ENCODE measurements at regions not wholly inside any gene's neighbourhood (a gene's known extent, or its start where the extent isn't known, plus 50 kb on each side); places are given as distances from the start of the nearest gene placed in this dataset.

DNA sequence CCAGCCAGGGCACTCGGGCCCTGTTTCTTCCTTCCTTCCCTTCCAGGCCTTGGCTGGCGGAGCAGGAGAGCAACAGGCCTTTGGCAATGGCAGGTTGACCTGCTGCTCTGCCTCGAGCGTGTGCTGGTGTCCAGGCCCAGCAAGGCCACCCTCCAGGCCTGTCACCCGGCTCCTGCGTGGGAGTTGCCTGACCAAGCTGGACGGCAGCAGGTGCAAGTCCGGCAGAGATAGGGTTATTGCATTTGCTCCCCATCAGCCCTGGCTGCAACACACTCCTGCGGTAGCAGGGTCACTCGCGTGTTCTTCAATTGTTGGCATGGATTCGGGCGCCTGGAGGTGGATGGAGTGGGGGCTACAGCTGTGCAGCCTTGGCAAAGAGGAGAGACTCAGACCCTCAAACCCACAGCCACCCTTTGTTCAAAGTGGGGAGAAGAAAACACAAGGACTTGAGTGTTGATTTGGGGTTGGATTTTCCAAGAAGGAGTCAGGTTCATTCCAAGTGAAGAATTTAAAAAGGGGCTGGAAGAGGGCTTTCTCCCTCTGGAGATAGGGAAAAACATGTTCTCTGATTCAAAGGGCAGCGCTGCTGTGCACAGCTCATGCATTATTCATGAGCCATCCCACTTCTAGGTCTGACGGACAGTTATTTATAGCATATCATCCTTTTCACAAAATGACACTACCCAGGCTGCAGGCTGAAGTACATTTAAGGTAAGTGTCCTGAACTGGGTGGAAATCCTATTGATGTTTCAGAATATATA lies 64.2 kb upstream of the PITRM1 start:
- TF ChIP-seq GATA3 (IDR thresholded peaks at IDR 0.05; ENCODE audit: low read depth, low read length) (no peak), GATA2 (IDR thresholded peaks at IDR 0.05; ENCODE audit: low read depth, low read length) (no peak)

GRCh38 chr10:3235996-3236510 lies 63.5 kb upstream of the PITRM1 start:
- TF ChIP-seq GATA3 (IDR thresholded peaks at IDR 0.05; ENCODE audit: low read depth, low read length) (no peak), GATA2 (IDR thresholded peaks at IDR 0.05; ENCODE audit: low read depth, low read length) (no peak)

- TF ChIP-seq GATA3 (IDR thresholded peaks at IDR 0.05; ENCODE audit: low read depth, low read length) = no peak
- no peak for TF ChIP-seq GATA2 (IDR thresholded peaks at IDR 0.05; ENCODE audit: low read depth, low read length)
These were observed 62.8 kb upstream of the PITRM1 start for GRCh38 chr10:3235395-3235794.

GRCh38 chr10:3233486-3233990 lies 61.0 kb upstream of the PITRM1 start:
- TF ChIP-seq GATA3 (IDR thresholded peaks at IDR 0.05; ENCODE audit: low read depth, low read length) = no peak
- no peak for TF ChIP-seq GATA2 (IDR thresholded peaks at IDR 0.05; ENCODE audit: low read depth, low read length)

DNA sequence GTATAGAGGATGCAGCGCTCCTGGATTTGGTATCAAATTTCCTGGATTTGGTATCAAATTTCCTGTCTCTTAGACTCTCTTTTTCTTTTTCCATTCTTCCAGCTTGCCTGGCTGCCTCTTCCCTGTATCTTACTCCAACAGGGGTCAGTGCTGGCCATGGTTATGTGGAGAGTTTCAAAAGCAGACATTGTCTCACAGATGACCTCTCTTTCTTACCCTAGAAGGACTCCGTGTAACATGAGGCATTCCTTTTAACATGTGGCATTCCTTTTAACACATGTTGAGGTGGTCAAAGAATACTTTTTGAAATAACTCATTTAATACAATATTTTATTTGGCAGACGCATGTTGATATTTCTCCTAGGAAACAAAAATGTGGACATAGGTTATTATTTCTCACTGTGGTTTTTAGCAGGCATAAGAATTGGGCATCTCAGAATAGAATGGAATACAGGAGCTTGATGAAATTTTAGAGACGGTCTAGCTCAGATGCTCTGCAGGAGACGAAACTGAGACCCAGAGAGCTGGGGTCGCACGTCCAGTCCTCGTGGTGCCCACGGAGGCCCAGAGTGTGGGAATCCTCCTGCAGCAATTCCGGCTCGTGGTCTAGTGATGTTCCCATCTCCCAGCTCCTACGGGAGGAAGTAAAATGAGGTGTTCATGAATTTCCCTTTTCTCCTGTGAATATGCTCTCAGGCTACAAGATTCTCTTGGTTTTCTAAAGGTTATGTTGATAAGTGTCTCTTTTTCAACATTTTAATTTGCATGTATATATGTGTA lies 59.6 kb upstream of the PITRM1 start:
- no peak for TF ChIP-seq GATA3 (IDR thresholded peaks at IDR 0.05; ENCODE audit: low read depth, low read length)
- no peak for TF ChIP-seq GATA2 (IDR thresholded peaks at IDR 0.05; ENCODE audit: low read depth, low read length)

- TF ChIP-seq GATA2 (IDR thresholded peaks at IDR 0.05; ENCODE audit: low read depth, low read length) (no peak), GATA3 (IDR thresholded peaks at IDR 0.05; ENCODE audit: low read depth, low read length) (no peak)
These were observed 57.2 kb upstream of the PITRM1 start for GRCh38 chr10:3229815-3230214.

DNA sequence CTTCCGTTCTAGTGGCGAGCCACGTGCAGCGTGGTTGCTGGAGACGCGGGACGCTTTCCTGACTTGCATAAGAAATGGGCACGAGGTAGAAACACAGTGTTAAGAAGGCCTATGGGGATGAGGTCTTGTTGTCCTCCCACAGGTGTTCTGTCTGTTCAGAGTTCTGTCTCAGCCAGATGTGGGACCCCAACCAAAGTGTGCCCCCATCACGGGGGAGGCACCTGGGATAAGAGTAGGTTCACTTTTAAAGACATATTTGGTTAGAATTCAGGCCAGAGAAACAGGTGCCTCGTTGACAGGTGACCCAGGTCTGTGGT lies 56.0 kb upstream of the PITRM1 start:
- TF ChIP-seq GATA2 (IDR thresholded peaks at IDR 0.05; ENCODE audit: low read depth, low read length) (no peak), GATA3 (IDR thresholded peaks at IDR 0.05; ENCODE audit: low read depth, low read length) (no peak)

DNA sequence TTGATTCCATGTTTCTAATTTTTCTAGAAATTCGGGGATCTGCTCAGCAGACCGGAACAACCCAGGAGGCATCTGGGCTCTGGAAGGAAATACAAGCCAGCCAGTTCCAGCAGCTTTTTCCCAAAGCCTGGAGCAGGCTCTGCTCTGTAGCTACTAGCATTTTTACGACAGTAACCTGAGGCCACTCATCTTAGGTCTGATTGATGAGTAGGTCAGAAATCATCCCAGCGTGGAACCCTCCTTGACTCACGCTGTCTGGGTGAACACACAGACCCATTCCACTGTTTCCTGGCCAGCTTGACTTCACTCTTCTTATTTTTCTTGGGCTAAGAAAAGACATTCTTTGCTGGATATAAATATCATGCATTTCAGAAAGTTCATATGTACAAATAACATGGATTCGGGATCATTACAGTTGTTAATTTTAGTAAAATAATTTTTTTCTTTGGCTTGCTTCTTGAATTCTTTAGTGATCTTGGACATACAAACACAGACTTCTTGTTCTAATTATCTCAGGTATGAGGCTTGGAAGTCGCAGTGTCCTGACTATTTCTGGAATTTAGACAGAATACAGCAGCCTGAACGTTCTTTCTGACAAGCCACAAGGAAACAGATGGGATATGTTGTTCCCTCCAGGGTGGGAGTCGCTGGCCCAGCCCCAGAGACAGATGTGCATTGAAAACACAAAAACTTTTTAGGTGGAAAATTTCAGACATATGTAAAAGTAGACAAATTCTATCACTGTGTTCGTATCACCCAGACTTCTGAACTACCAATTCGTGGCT lies 54.6 kb upstream of the PITRM1 start:
- TF ChIP-seq GATA3 (IDR thresholded peaks at IDR 0.05; ENCODE audit: low read depth, low read length) = no peak
- TF ChIP-seq GATA2 (IDR thresholded peaks at IDR 0.05; ENCODE audit: low read depth, low read length) = no peak

DNA sequence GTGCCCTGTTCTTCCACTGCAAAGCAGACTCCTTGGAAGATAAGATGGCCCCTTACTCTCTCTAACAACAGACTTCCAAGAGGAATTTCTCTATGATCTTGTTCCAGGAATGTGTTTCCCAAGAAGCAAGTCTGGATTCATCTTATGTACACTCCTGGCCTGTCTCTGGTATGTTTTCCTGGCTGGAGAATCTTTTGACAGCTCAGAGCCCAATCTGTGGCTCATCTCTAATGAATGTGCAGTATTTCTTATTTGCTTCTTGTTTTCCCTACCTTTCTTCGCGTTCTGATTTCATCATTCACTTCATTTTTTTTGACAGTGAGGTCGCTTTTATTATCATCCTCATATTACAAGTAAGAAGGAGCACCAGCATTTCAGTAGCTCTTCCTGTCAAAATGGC lies 53.0 kb upstream of the PITRM1 start:
- TF ChIP-seq GATA2 (IDR thresholded peaks at IDR 0.05; ENCODE audit: low read depth, low read length) (no peak), GATA3 (IDR thresholded peaks at IDR 0.05; ENCODE audit: low read depth, low read length) (no peak)

GRCh38 chr10:3224241-3224640 lies 51.7 kb upstream of the PITRM1 start:
- TF ChIP-seq GATA2 (IDR thresholded peaks at IDR 0.05; ENCODE audit: low read depth, low read length) (no peak), GATA3 (IDR thresholded peaks at IDR 0.05; ENCODE audit: low read depth, low read length) (no peak)

- TF ChIP-seq GATA2 (IDR thresholded peaks at IDR 0.05; ENCODE audit: low read depth, low read length) (no peak), GATA3 (IDR thresholded peaks at IDR 0.05; ENCODE audit: low read depth, low read length) (no peak)
These were observed 50.0 kb upstream of the PITRM1 start for GRCh38 chr10:3222626-3223025.

Data from SH-SY5Y (cell line).